HG03103 (cell line): ENCODE measurements at regions not wholly inside any gene's neighbourhood (a gene's known extent, or its start where the extent isn't known, plus 50 kb on each side); places are given as distances from the start of the nearest gene placed in this dataset.
A peak's percentile ranks its signal among the peaks of the same experiment; 100 is the strongest.

Experiments used
- ATAC-seq: cut with Tn5 transposase; IDR thresholded peaks from one replicate; pipeline ENCODE4 v1.9.1; 2021; ENCODE audit warnings: low read depth; ENCODE audit not compliant: unreplicated experiment

DNA sequence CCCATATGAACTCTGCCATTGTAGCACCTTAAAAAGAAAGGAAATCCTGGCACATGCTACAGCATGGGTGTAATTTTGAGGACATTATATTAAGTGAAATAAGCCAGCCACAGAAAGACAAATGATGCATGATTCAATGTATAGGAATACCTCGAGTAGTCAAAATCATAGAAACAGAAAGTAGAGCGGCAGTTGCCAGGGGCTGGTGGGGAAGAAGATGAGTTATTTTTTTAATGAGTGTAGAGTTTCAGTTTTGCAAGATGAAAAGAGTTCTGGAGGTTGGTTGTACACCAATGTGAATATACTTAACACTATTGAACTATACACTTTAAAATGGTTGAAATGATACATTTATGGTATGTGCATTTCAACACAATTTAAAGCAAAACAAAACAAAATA, 133.0 kb downstream of the ZDHHC21 start:
- ATAC-seq = peak; percentile 62

DNA sequence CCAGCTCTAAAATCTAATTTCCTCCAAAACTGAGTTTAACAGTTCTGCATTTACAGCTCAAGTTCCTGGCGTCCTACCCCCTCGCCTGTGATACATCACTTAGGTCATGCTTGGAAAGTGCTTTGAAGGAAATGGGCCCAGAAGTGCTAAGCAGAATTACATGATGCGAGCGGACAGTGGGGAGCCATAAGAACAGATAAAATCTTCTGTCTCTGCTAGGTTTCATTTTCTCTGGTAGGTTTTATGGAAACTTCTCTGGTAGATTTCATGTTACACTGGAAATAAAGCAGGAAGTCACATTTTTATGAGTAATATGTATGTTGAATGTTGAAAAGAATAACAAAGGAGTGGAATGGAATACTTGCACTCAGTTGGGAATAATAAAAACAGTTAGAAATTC, 138.3 kb downstream of the ZDHHC21 start:
- ATAC-seq = no peak

DNA sequence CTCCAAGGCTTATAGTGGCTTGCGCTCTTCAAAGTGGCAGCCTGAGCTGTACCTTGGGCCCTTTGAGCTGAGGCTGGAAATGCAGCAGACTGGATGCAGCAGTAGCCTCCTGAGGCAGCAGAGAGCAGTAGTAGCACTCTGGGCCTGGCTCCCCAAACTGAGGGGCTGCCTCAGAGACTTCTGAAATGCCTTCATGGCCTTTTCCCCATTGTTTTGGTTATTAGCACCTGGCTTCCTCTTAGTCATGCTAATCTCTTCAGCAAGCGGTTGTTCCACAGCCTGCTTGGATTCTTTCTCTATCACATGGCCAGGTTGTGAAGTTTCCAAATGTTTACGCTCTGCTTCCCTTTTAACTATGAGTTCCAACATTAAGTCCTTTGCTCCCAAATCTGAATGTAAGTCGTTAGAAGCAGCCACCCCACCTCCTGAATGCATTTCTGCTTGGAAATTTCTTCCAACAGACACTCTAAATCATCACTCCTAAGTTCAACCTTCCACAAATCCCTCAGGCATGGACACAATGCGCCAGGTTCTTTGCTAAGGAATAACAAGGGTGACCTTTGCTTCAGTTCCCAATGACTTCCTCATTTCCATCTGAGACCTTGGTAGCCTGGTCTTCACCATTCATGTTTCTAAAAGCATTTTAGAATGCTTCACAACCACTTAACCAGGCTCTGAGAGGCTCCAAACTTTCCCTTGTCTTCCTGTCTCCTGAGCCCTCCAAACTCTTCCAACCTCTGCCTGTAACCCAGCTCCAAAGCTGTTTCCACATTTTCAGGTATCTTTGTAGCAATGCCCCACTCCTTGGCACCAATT, 145.8 kb downstream of the ZDHHC21 start:
- no peak for ATAC-seq

DNA sequence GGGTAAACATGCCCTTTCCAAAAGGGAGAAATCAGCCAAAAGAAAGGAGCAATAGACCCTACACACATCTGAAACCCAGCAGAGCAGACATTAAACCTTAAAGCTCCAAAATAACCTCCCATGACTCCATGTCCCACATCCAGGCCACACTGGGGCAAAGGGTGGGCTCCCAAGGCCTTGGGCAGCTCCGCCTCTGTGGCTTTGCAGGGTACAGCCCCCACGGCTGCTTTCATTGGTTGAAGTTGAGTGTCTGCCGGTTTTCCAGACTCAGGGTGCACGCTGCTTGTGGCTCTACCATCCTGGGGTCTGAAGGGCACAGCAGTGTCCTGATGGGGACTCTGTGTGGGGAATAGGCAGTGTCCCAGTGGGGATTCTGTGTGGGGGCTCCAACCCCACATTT, 146.5 kb downstream of the ZDHHC21 start:
- no peak for ATAC-seq

DNA sequence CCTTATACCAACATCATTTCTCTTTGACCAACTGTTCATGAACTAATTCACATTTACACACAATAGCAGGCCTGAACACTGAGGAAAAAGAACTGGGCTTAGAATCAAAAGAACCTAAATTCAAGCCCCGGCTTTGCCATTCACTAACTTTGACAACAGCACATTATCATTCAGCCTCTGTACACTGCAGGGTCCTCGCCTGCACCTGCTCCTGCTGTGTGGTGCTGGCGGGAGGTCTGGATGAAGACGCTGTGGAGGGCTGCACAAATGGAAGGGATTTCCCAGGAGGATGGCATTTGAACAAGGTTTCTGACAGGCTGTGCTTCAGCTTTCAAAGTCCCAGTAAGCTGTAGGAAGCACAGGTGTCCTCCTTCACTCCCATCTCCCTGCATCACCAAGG, 151.2 kb downstream of the ZDHHC21 start:
- ATAC-seq = no peak

DNA sequence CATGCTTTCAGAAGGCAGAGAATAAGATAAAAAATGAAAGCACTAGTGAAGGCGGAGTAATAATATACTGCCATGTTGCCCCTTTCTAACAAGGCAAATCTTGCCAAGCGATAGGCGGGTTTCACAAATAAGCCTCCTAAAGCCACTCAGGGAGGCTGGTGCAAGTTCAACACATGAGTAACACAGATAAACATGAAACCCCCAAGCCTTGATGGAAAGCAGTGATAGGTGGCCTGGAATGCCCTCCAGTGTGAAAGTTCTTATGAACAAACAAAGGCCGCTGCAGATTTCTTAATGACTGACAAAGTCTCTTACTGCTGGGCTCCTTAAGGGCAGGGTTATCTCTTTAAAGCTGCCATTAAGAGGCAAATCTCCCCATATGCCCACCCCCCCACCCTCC, 154.7 kb downstream of the ZDHHC21 start:
- ATAC-seq = no peak

DNA sequence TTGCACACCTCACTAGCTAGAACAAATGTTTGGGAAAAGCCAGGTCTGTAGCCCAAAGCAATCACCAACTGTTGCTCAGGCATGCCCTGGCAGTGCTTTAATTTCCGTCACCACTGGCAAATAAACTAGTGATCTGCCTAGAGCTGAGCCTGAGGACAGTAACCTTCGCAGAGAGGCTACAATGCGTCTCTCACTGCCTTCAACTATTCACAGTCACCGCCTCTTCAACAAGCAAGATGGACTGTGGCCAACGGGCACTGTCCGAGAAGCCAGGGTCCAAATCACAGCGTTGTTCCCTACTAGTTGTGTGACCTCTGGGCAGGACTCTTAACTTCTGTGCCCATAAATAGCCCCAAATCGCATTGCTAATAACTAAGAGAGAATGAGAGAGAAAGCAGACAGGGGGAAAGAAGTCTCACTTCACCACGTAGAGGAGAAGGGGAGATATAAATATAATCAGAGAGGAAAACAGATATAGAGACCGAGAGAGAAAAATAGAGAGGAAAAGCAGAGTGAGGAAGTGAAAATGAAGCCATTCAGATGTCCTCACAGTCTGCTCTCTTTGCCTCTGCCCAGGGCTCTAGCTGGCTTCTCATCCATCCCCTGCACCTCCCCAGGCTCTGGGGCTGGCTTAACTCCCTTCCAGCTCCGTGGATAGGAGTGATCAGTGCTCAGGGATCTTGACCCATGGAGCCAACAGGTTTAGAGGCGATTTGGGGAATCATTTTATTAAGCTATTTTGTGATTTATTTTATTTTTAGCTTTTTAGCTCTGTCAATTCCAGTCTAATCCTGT, 157.9 kb downstream of the ZDHHC21 start:
- peak; percentile 55 for ATAC-seq

DNA sequence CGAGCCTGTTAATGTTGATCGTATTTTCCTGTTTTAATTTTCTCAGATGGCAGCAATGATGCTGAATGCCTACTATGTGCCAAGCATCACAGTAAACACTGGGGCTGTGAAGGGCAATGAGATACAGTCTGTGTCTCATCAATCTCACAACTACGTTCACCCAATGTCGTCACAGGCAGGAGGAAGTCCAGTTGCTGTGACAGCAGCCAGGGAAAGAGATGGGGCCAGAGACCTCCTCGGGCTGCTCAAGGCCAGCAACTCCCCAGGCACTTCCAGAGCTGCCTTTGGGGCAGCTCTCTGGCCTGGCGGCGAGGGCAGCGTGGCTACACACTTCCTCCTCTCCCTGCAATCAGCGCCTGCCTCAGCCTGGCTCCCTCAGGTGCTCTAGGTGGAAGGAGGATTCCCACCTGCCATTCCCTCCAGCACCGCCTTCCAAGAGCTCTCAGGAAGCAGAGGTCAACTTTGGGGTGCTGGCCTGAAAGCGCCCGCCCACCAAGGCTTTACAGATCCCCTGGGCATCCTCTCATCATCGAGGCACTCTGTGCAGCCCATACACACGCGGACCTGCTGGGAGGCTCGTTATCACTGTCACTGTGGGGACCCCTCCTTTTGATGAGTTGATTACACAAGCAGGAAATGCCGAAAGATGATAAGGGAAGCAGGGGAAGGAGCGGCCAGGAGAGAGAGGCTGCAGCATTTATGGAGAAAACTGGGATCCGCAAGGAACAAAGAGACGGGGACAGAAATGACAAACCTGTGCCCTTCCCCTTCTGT, 159.2 kb downstream of the ZDHHC21 start:
- no peak for ATAC-seq

DNA sequence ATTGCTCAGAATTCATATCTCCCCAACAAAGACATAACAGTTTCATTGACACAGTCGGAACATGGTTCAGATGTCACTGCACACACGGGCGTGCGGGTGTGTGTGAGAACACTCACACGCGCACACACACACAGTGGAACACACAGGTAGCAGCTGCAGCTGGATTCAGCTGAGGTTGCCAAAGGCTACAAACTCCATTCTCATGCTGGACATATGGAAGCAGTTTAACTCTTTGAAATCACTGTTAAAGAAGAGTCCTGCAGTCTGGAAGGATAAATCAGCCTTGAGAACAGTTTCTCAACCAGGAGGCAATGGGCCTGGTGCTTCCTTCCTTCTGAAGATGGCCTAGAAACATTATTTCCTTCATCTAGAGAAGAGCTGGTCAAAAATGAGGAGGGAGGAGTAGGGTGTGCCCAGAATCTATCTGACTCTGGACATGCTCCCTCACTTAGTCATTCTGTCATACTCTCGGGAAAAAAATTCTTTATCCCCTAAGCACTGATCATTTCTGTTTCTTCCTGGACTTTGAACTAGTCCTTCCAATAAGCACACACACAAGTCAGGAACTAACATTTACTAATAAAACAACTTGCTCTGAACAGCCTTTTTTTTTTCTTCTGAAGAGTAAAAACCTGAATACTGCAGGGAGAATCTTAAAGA, 160.6 kb downstream of the ZDHHC21 start:
- ATAC-seq = no peak

DNA sequence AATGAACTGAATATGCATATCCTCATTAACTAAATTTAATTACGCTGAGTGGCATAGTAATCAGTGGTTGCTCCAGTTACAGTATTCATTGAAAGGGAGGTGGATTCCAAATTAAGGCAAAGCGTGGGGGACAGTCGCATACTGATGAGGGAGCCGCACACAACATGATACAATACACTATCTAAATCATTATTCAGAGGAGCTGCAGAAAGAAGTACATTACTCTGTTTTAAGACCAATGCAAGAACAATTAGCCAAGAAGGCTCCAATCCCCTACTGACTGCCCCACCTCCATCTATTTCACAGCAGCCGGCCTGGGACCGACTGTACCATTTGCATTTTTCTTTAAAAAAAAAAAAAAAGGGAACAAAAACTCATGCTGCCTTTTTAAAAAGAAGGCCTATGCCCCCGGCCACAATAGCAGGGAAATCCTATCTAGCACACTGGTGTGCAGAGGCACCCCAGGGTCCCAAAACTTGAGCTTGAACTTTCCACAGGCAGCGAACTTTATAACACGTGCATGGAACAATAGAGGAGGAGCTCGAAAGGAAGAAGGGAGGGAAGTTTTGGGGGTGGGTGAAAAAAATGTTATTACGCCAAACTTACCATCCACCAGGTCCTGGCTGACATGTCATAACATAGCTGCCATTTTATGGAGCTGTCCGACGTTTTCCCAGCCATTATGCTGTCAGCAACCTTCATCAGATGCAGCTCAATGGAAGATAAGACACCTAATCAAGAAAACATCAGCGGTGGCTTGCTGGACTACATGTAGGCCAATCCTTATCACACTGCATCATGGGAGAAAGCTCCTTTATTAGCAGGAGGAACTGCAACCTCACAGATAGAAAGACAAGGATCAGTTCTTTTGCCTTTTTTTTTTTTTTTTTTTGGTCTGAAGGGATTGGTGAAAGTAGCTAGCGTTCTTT, 161.6 kb downstream of the ZDHHC21 start:
- ATAC-seq = no peak

DNA sequence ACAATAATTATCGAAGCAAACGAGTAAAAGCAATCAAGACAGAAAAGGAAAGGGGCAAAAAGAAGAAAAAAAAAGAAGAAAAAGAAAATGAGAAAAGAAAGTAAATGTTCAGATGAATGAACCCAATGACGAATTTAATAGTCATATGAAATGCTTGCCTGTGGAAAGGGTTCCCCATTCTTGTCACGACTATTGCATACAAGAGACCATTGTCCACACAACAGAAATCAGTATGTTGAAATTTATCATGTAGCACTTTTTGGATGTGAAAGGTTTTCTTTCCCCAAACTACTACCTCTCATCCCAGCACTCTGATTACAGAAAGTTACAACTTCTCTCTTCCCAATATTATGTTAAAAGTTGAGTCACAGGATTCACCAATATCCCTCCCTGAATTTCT, 162.4 kb downstream of the ZDHHC21 start:
- no peak for ATAC-seq

DNA sequence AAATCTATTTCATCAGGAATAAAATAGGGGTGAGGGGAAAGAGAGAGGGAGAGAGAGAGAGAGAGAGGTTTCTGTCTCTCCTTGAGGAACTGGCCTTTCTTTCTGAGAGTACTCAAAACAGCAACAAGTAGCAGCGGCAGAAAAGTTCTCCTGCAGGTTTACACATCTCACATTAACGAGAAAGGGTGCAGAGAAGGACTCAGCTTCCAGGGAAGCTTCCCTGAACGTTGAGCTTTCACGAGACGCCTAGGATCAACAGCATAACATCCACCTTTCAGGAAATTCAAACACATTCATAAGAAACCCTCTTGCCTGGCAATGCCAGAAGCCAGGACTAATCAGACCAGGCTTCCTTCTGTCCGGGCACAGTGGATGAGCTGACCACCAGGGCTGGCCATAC, 162.9 kb downstream of the ZDHHC21 start:
- no peak for ATAC-seq

DNA sequence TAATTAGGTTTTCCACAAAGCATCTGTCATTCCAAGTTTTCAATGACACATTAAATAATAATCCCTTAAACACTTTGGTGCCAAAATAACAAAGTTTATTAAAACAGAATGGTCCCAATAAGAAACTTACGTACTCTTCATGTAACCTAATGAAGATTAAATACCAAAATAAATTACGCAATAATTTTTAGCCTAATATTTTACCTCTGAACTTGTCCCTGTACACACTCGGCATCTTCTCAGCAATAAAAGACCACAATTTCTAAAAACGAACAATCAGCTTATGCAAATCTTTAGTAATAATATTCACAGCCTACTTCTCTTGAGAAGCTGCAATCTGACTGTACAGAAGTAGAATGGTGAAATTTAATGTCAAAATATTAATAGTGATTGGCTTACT, 163.6 kb downstream of the ZDHHC21 start:
- ATAC-seq = no peak

DNA sequence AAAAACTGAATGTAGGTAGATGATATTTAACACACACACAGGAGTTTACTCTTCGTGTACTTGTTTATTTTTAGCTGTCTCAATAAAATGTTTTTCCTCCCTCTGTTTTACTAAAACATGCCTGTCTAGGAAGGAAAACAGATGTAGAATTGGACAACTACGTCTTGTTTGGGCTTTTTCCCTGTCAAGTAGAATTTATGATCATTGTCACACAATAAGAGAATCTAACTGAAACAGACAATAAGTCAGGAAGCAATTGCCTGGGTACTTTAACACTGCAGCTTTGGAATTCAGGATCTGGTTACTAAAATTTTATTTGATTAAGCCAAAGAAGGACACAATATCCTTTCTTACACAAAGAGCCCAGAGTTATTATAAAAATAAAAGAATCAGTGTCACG, 164.2 kb downstream of the ZDHHC21 start:
- no peak for ATAC-seq

DNA sequence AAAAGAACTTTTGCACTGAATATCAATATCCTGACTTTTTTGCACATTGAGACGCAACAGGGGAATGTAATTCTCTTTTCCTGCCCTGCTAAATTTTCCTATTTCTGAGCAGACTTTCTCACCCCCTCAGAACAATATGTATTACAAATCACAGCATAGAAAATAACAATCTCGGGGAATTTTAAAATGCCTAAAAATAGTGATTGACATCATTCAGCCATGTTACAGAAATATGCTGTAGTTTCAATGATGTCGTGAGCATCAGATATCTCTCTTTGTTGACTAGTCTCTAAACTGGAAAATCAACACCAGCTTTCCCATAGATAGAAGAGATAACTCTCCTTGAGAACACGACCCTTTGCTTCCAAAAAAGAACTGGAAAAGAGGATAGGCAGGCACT, 166.7 kb downstream of the ZDHHC21 start:
- ATAC-seq = no peak

DNA sequence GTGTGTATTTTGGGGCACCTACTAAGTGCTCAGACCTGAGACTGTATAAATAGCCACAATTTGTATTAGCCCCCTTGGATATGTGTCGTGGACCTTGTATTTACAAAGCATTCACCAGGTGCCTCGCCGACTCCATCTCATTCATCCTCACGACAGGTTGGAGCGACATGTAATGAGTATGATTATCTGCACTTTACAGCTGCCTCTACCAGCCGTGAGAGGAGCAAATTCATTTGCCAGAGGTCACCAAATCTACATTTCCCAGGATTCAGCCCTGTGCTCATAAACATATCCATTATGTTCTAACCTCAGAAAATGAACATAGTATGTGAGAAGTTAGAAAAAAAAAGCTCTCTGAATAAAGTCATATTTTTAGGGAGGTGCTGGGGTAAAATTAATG, 167.4 kb downstream of the ZDHHC21 start:
- ATAC-seq = no peak

DNA sequence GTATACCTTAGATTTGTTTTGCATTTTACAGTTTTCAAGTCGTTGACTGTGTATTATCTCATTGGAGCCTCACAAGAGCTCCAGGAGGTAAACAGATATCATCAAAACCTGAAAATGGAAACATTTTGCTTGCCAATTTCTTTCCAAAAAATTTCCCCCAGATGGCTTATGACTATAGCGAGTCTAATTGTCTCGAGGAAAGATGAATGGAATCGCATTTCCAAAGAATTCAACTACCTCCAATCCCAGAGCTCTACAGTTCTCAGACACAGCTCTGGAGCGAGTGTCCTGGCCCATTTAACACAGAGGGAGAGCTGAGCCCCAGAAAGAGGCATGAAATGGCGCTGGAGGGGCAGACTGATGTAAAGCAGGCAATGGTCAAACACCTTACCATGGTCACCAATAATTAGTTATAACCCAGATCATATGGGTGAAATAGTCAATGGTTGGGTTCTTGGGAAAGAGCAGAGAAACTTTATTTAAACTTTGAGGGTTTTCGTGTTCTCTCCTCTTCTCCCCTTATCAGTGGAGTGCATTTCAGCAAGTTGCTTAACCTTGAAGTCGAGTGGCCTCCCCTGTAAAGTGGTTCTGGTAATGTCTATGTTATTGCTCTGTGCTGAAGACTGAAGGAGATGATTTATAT, 168.2 kb downstream of the ZDHHC21 start:
- ATAC-seq = no peak

DNA sequence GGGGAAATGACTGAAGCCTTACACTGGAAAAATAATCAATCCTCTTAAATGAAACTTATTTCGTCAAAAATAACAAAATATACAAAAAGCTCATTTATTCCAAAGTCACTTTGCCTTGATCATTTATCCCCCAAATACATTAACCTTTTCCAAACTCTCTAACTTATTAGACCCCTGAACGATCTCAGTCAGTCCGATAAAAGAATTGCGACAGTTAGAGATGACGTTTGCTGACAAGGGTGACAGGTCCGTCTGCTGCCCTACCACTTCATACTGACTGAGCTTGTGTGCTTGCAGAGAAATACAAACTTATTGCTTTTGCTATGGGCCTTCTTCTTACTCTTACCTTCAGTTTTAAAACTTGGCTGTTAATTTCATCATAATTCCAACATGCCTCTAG, 169.7 kb downstream of the ZDHHC21 start:
- no peak for ATAC-seq
